Muscle of back (tissue), 3 donors: ENCODE measurements at regions not wholly inside any gene's neighbourhood (a gene's known extent, or its start where the extent isn't known, plus 50 kb on each side); places are given as distances from the start of the nearest gene placed in this dataset.
"Not testable (repeated sequence)": the region's sequence is repeated elsewhere in the genome, so short reads cannot be mapped to it uniquely, and the experiment has no call there.

Experiments
- DNase-seq, 3 donors: peaks; one replicate each; pipeline versions ENCODE4 v3.0.0 to v3.0.0-alpha.2; 2013

- no peak for DNase-seq
These were observed 733.0 kb downstream of the GRIK2 start for GRCh38 chr6:102126488-102126887.

- DNase-seq = no peak
These were observed 733.7 kb downstream of the GRIK2 start for GRCh38 chr6:102127253-102127652.

DNA sequence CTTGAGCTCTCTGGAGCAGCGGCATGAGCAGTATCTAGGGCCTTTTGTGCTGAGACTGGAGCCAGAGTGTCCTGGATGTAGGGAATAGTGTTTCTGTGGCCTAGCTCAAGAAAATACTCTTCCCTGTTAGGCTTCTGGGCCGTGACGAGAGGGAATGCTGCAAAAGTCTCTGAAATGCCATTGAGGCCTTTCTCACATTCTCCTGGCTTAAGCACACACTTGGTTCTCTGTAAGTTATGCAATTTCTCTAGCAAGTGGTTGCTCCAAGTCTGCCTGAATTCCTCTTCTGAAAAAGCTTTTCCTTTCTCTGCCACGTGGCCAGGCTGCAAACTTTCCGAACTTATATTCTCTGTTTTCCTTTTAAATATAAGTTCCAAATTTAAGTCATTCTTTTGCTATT is 744.4 kb downstream of the GRIK2 start:
- peak in 1 of 3 donors; percentile 1 for DNase-seq

GRCh38 chr6:102149191-102149590 is 755.7 kb downstream of the GRIK2 start:
- no peak for DNase-seq

- DNase-seq = no peak
These were observed 757.0 kb downstream of the GRIK2 start for GRCh38 chr6:102150549-102150948.

DNA sequence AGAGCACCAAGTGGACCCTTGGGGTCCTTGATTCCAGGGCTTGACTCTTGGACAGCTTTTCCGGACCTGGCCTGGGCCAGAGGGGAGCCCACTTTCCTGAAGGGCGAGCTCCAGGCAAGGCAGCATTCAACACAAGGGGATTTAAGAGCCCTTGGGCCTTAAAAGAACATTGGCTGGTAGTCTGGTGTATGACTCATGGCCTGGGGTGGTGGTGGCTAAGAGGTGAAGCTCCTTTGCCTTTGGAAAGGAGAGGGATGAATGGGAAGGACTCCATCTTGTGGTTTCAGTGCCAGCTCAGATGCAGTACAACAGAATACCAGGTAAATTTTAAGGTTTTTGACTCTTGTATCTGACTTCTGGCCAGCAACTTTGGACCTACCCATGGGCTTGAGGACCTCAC is 760.7 kb downstream of the GRIK2 start:
- no peak for DNase-seq

- DNase-seq = no peak
These were observed 761.4 kb downstream of the GRIK2 start for GRCh38 chr6:102154874-102155273.

DNA sequence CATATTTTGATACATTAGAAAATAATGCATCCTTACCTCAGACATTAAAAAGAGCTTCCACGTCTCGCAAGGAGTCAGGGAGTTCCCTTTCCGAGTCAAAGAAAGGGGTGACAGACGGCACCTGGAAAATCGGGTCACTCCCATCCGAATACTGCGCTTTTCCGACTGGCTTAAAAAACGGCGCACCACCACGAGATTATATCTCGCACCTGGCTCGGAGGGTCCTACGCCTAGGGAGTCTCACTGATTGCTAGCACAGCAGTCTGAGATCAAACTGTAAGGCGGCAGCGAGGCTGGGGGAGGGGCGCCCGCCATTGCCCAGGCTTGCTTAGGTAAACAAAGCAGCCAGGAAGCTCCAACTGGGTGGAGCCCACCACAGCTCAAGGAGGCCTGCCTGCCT is 776.3 kb downstream of the GRIK2 start:
- DNase-seq = not testable (repeated sequence)

DNA sequence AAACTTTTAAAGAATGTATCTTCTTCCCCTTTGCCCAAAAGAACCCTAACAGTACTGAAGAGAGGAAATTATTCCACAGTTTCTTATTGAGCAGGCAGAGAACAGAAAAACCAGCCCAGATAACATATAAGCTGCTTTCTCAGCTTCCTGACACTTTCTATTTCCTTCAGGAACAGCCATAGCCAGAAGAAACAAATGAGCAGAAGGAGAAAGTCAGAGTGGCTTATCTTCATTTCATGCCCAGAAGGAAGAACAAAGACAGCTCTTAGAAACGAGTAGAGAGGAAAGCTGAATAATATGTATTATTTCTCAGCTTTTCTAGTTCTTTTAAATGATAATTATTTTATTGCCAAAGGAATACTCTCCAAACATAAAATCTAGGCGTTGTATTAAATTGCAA is 793.7 kb downstream of the GRIK2 start:
- DNase-seq = no peak

- no peak for DNase-seq
These were observed 801.8 kb downstream of the GRIK2 start for GRCh38 chr6:102195311-102195710.

- no peak for DNase-seq
These were observed 803.7 kb downstream of the GRIK2 start for GRCh38 chr6:102197211-102197610.

DNA sequence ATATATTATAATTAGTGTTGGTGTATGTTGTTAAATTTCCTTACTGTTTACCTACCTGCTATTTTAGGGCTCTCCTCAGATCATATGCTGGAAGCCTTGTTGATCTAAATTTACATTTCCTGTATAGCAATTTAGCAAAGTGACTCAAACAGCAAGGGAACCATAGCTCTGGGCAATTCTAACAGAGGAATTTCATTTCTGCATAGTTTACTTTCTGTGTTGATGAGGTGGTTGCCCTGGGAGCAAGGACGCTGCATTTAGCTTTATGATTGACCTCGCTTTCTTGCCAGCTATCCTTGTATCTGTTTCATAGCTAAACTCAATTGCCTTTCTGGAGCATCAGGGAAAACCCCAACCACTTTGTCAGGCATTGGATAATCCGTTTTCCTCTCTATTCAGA is 810.8 kb downstream of the GRIK2 start:
- no peak for DNase-seq

GRCh38 chr6:102215425-102215824 is 821.9 kb downstream of the GRIK2 start:
- DNase-seq = peak in 1 of 3 donors; percentile 4

GRCh38 chr6:102216232-102216631 is 822.7 kb downstream of the GRIK2 start:
- no peak for DNase-seq

DNA sequence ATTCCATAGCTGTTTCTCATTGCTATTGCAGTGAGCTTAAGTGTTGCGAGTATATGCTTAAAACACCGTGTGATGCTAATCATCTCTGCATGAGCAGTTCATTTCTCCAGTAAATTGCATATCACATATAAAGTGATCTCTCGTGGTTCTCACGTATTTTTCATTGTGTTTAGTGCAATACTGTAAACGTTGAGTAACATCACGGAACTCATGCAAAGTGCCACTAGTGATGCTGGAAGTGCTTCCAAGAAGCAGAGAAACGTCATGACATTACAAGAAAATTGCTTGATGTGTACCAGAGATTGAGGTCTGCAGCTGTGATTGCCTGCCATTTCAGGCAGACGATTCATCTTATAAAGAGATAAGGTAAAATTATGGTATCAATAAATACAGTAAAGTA is 830.4 kb downstream of the GRIK2 start:
- DNase-seq = no peak

DNA sequence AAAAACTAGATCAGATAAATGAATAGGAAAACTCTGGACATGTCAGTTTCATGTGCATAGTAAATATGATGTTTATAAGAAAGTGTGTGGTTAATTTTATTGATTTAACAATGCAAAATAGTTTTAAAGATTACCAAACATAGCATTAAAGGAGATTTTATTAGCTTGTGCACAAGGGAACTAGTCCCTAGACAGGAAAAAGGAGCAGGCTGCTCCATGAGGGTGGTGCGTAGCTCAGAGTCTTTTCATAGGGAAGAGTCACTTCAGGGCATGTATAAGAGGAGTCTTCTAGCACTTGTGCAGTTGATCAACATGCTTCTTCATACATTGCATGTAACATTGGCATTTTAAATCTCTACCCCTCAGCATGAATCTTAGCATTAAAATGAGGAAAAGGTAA is 835.8 kb downstream of the GRIK2 start:
- no peak for DNase-seq
